Spleen (tissue), 11 donors: ENCODE measurements at regions not wholly inside any gene's neighbourhood (a gene's known extent, or its start where the extent isn't known, plus 50 kb on each side); places are given as distances from the start of the nearest gene placed in this dataset.
"Not testable (repeated sequence)": the region's sequence is repeated elsewhere in the genome, so short reads cannot be mapped to it uniquely, and the experiment has no call there.

Experiments used
- DNase-seq: peaks from one replicate; pipeline ENCODE4 v3.0.0-alpha.2; 2020
- H3K27ac ChIP-seq, 8 donors: fragments of 200-600 bp; sonication (generic) in 7 of 8; 1 replicate in 4 of 8; 2 replicates in 4 of 8; pipeline versions ENCODE4 v1.5.0 to v1.8.0; 2016 to 2021; ENCODE audit warnings: inconsistent platforms in 4 of 8, mild to moderate bottlenecking in 4 of 8, moderate library complexity in 1 of 8
- H3K27me3 ChIP-seq, 7 donors: fragments of 200-600 bp; sonication (generic) in 6 of 7; replicated peaks in 1 of 7; 1 replicate in 4 of 7; 2 replicates in 3 of 7; pipeline versions ENCODE4 v1.5.0 to v1.8.0; 2016 to 2021; ENCODE audit warnings: inconsistent platforms in 3 of 7, mild to moderate bottlenecking in 1 of 7
- H3K36me3 ChIP-seq, 6 donors: fragments of 200-600 bp; sonication (generic) in 5 of 6; 1 replicate in 4 of 6; 2 replicates in 2 of 6; pipeline versions ENCODE4 v1.5.0 to v1.8.0; 2016 to 2021; ENCODE audit warnings: inconsistent platforms in 2 of 6
- H3K4me1 ChIP-seq, 6 donors: fragments of 200-600 bp; sonication (generic) in 5 of 6; 1 replicate in 3 of 6; 2 replicates in 3 of 6; pipeline versions ENCODE4 v1.5.0 to v1.8.0; 2016 to 2021; ENCODE audit warnings: inconsistent platforms in 3 of 6
- H3K4me3 ChIP-seq, 8 donors: fragments of 200-600 bp; sonication (generic) in 7 of 8; 1 replicate in 4 of 8; 2 replicates in 4 of 8; pipeline versions ENCODE4 v1.5.0 to v1.8.0; 2016 to 2021; ENCODE audit warnings: inconsistent platforms in 4 of 8, mild to moderate bottlenecking in 4 of 8, moderate library complexity in 2 of 8
- H3K9me3 ChIP-seq, 8 donors: fragments of 200-600 bp; sonication (generic) in 7 of 8; 1 replicate in 4 of 8; 2 replicates in 4 of 8; pipeline versions ENCODE4 v1.5.0 to v1.8.0; 2016 to 2021; ENCODE audit warnings: inconsistent platforms in 4 of 8
- CTCF ChIP-seq, 11 experiments: fragments of 200-600 bp in 7 of 11; fragments of 450-650 bp in 4 of 11; sonication (generic) in 4 of 11; IDR thresholded peaks in 8 of 11; conservative IDR thresholded peaks in 3 of 11; 1 replicate in 7 of 11; 2 replicates in 4 of 11; pipeline versions ENCODE4 v1.4.0 to v1.8.0; 2016 to 2021; ENCODE audit warnings: antibody characterized with exemption in 11 of 11, inconsistent platforms in 4 of 11, mild to moderate bottlenecking in 1 of 11
- POLR2A ChIP-seq, 3 donors: fragments of 450-650 bp; IDR thresholded peaks; one replicate each; pipeline ENCODE4 v1.5.1; 2017; ENCODE audit warnings: antibody characterized with exemption in 3 of 3, mild to moderate bottlenecking in 1 of 3
- POLR2AphosphoS5 ChIP-seq, 3 donors: sonication (generic); formaldehyde crosslinking; IDR thresholded peaks; one replicate each; pipeline ENCODE4 v1.5.1; 2017; ENCODE audit warnings: antibody characterized with exemption in 3 of 3
- WGBS, 5 donors: extraction: QIAGEN DNeasy Blood & Tissue Kit in 3 of 5; methylation state at CpG; one replicate each; pipeline versions ENCODE4 v1.1.5 to v1.1.7; 2013 to 2018; 5-methylcytosine and 5-hydroxymethylcytosine counted together
- intact Hi-C: fragments of 100-400 bp; cut with DNase I; formaldehyde crosslinking; loops from one replicate; pipeline ENCODE4 v1.15.0; 2023; ENCODE audit warnings: low total_unique reads
- donor health status: healthy with polysubstance abuse.
- donor health status: DM: no; HTN: no; CAD: no; lungs with moderate emphysema.
- donor health status: DM: no; HTN: no; CAD: no.
- donor health status: Bipolar disorder and iron deficiency.
- donor health status: healthy.
- donor health status: DM: no; HTN: no; CAD: no.
- donor health status: DM: yes; HTN: yes; CAD: no.

- DNase-seq: no peak
- intact Hi-C loops: no loop called here
These were observed 406.4 kb upstream of the NPAP1 start for GRCh38 chr15:24269166-24269571.

DNA sequence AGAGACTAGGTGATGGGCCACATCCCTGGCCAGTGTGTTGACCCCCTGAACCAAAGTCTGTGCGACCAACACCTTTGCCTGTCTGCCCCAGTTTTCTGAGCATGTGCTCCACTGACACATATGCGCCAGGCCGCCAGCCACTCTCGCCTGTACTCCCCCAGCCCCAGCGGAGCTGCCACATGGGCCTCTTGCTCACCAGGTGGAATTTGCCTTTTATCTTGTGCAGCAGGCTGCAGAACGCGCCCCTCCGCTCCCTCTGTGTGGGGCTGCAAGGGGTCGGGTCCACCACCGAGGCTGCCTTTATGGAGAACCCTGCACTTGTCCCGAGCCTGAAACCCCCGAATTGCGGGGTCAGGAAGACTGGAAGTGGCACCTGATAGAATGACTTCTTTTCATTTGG is 405.7 kb upstream of the NPAP1 start:
- intact Hi-C loops: no loop called here
- TF ChIP-seq CTCF (IDR thresholded peaks at IDR 0.05 in 8 of 11, conservative IDR thresholded peaks at IDR 0.05 in 3 of 11): no peak
- no peak for TF ChIP-seq POLR2AphosphoS5 (IDR thresholded peaks at IDR 0.05)
- no peak for TF ChIP-seq POLR2A (IDR thresholded peaks at IDR 0.05)
- Histone ChIP-seq H3K4me1 (no peaks in the 10 kb centered on the region), H3K27me3 (no peaks in the 10 kb centered on the region), H3K4me3 (no peak overlapping the region), H3K36me3 (no peaks in the 10 kb centered on the region), H3K9me3 (peaks cover 0 to 7% (median 0%) of the 10 kb centered on the region in 8 donors), H3K27ac (no peak overlapping the region)
- WGBS, 5 donors: 84 to 94% (median 90%) methylated on average over 2 to 13 of the region's 13 CpGs
- no peak for DNase-seq

More at GRCh38 chr15:24269166-24269571, 406.4 kb upstream of the NPAP1 start:
- Histone ChIP-seq H3K27me3 (no peaks in the 10 kb centered on the region), H3K4me3 (no peak overlapping the region), H3K36me3 (no peaks in the 10 kb centered on the region), H3K27ac (no peak overlapping the region), H3K9me3 (peaks cover 0 to 12% (median 1%) of the 10 kb centered on the region in 8 donors), H3K4me1 (no peaks in the 10 kb centered on the region)
- WGBS, 5 donors: 33 to 67% (median 56%) methylated on average over 4 of the region's 4 CpGs; no CpG with 5 or more reads in 1 of the 5 donors
- TF ChIP-seq POLR2A (IDR thresholded peaks at IDR 0.05) (no peak), CTCF (IDR thresholded peaks at IDR 0.05 in 8 of 11, conservative IDR thresholded peaks at IDR 0.05 in 3 of 11) (no peak), POLR2AphosphoS5 (IDR thresholded peaks at IDR 0.05) (no peak)

GRCh38 chr15:24271496-24272244 is 403.9 kb upstream of the NPAP1 start:
- intact Hi-C loops, H3K9me3 ChIP-seq, H3K36me3 ChIP-seq, DNase-seq, H3K27ac ChIP-seq, H3K4me1 ChIP-seq, H3K27me3 ChIP-seq, H3K4me3 ChIP-seq: not testable (repeated sequence)
- 52 to 100% (median 68%) methylated on average over 2 to 5 of the region's 5 CpGs for WGBS, 5 donors

- Histone ChIP-seq H3K36me3 (no peaks in the 10 kb centered on the region), H3K4me3 (no peak overlapping the region), H3K9me3 (no peaks in the 10 kb centered on the region), H3K4me1 (no peaks in the 10 kb centered on the region), H3K27me3 (no peaks in the 10 kb centered on the region), H3K27ac (no peak overlapping the region)
- WGBS, 5 donors: 27 to 65% (median 58%) methylated on average over 2 of the region's 2 CpGs
- no peak for TF ChIP-seq POLR2AphosphoS5 (IDR thresholded peaks at IDR 0.05)
- no peak for TF ChIP-seq CTCF (IDR thresholded peaks at IDR 0.05 in 8 of 11, conservative IDR thresholded peaks at IDR 0.05 in 3 of 11)
- no peak for TF ChIP-seq POLR2A (IDR thresholded peaks at IDR 0.05)
- intact Hi-C loops: no loop called here
- DNase-seq: no peak
These were observed 382.7 kb upstream of the NPAP1 start for GRCh38 chr15:24292837-24293236.

GRCh38 chr15:24300804-24301368 is 374.7 kb upstream of the NPAP1 start:
- H3K4me1 ChIP-seq, H3K27ac ChIP-seq, H3K27me3 ChIP-seq, H3K4me3 ChIP-seq, DNase-seq, H3K9me3 ChIP-seq, H3K36me3 ChIP-seq, intact Hi-C loops: not testable (repeated sequence)
- WGBS, 5 donors: 58 to 71% (median 65%) methylated on average over 8 of the region's 8 CpGs

GRCh38 chr15:24301999-24302398 is 373.6 kb upstream of the NPAP1 start:
- H3K27me3 ChIP-seq, H3K27ac ChIP-seq, H3K36me3 ChIP-seq, H3K4me3 ChIP-seq, H3K4me1 ChIP-seq, intact Hi-C loops, H3K9me3 ChIP-seq, DNase-seq: not testable (repeated sequence)
- 87 to 97% (median 93%) methylated on average over 1 of the region's 1 CpG for WGBS, 5 donors

GRCh38 chr15:24304747-24305146 is 370.8 kb upstream of the NPAP1 start:
- H3K27me3 ChIP-seq, H3K4me3 ChIP-seq, intact Hi-C loops, H3K4me1 ChIP-seq, H3K27ac ChIP-seq, H3K9me3 ChIP-seq, H3K36me3 ChIP-seq, DNase-seq: not testable (repeated sequence)
- WGBS, 5 donors: 29 to 47% (median 42%) methylated on average over 2 of the region's 2 CpGs

- intact Hi-C loops: not testable (repeated sequence)
- 30 to 53% (median 41%) methylated on average over 1 of the region's 1 CpG for WGBS, 5 donors
These were observed 369.9 kb upstream of the NPAP1 start for GRCh38 chr15:24305643-24306042.

More at GRCh38 chr15:24305643-24306042, 369.9 kb upstream of the NPAP1 start:
- H3K4me3 ChIP-seq, H3K27me3 ChIP-seq, H3K4me1 ChIP-seq, DNase-seq, H3K27ac ChIP-seq, H3K36me3 ChIP-seq, H3K9me3 ChIP-seq: not testable (repeated sequence)
